ENCODE measurements at regions not wholly inside any gene's neighbourhood (a gene's known extent, or its start where the extent isn't known, plus 50 kb on each side); places are given as distances from the start of the nearest gene placed in this dataset.

- no peak for DNase-seq
These were observed 452.5 kb upstream of the THRB start for GRCh38 chr3:24947103-24947502.

- no peak for DNase-seq
These were observed 456.5 kb upstream of the THRB start for GRCh38 chr3:24951180-24951579.

GRCh38 chr3:24952388-24952787, 457.7 kb upstream of the THRB start:
- DNase-seq = no peak

GRCh38 chr3:24953060-24953771, 458.6 kb upstream of the THRB start:
- DNase-seq = no peak

- no peak for DNase-seq
These were observed 462.0 kb upstream of the THRB start for GRCh38 chr3:24956613-24957012.

GRCh38 chr3:24958271-24958670, 463.6 kb upstream of the THRB start:
- no peak for DNase-seq

- DNase-seq = no peak
These were observed 464.3 kb upstream of the THRB start for GRCh38 chr3:24958910-24959447.

- DNase-seq = no peak
These were observed 464.1 kb upstream of the RARB start for GRCh38 chr3:24963762-24964625.

GRCh38 chr3:24965706-24966385, 462.2 kb upstream of the RARB start:
- no peak for DNase-seq

- DNase-seq = no peak
These were observed 460.0 kb upstream of the RARB start for GRCh38 chr3:24968036-24968435.

- no peak for DNase-seq
These were observed 455.6 kb upstream of the RARB start for GRCh38 chr3:24972491-24972890.

GRCh38 chr3:24981309-24981708, 446.8 kb upstream of the RARB start:
- no peak for DNase-seq

GRCh38 chr3:24981924-24982323, 446.1 kb upstream of the RARB start:
- DNase-seq = no peak

- no peak for DNase-seq
These were observed 442.4 kb upstream of the RARB start for GRCh38 chr3:24985668-24986067.

GRCh38 chr3:24986612-24987011, 441.5 kb upstream of the RARB start:
- no peak for DNase-seq

- no peak for DNase-seq
These were observed 428.7 kb upstream of the RARB start for GRCh38 chr3:24999357-24999756.

GRCh38 chr3:25000971-25001591, 427.0 kb upstream of the RARB start:
- no peak for DNase-seq

- DNase-seq = no peak
These were observed 426.0 kb upstream of the RARB start for GRCh38 chr3:25002052-25002451.

- DNase-seq = no peak
These were observed 419.9 kb upstream of the RARB start for GRCh38 chr3:25007974-25008658.

GRCh38 chr3:25009665-25010064, 418.4 kb upstream of the RARB start:
- DNase-seq = no peak

GRCh38 chr3:25015599-25015998, 412.5 kb upstream of the RARB start:
- no peak for DNase-seq

GRCh38 chr3:25018909-25019308, 409.2 kb upstream of the RARB start:
- DNase-seq = no peak

All from suppressor macrophage treated with lipopolysaccharide for 4 hours (primary cell).